DMS153 (cell line): ENCODE measurements at regions not wholly inside any gene's neighbourhood (a gene's known extent, or its start where the extent isn't known, plus 50 kb on each side); places are given as distances from the start of the nearest gene placed in this dataset.
A peak's percentile ranks its signal among the peaks of the same experiment; 100 is the strongest.

Source experiments
- DNase-seq: peaks from one replicate; lab custom pipeline; 2025; lab: John Stamatoyannopoulos, UW

DNA sequence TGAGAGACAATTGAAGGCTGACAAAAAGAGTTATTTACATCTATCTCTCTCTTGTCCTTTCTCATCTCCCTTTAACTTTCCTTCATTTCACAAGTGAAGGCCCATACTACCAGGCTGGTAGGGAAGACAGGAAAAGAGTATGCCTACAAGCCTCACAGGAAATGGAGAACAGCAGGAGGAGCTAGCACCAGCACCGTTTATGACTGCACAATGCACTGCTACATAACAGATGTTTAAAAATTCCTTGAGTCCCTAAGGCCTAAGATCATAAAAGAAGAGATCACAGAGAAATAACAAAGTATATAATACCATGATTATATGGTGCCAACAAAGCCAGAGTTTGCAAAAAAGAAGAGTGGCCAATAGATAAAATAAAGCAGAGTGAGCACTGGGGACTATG is 194.8 kb downstream of the UNC5CL start:
- DNase-seq = no peak

DNA sequence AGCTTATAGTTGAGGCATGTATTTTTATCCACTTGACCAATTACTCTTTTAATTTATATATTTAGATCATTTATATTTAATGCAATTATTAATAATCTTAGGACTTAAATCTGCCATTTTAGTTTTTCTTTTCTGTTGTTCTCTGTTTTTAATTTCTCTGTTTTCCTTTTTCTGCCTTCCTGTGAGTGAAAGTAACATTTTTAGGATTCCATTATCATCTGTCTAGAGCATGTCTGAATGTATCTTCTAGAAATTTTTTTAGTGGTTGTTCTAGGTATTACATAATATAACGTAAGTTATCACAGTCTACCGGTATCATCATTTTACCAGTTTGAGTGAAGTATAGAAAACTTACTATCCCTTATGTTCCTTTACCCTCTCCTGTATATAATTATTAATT is 197.3 kb downstream of the UNC5CL start:
- no peak for DNase-seq

DNA sequence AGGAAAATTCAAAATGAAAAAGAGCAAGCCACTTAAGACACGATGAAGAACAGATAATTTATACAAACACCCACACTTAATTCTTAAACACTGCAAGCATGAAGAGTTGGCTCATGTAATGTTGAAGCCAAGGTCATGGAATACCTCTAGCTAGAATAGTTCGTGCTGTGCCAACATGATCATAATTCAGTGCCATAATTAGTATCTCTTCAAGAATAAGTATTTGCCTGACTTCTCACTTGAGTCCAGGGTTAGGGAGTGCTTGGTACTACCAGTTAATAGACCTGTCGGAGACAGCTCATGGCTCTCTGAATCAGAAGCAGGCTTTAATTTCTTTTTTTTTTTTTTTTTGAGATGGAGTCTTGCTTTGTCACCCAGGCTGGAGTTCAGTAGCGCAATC is 206.3 kb downstream of the UNC5CL start:
- DNase-seq = no peak

DNA sequence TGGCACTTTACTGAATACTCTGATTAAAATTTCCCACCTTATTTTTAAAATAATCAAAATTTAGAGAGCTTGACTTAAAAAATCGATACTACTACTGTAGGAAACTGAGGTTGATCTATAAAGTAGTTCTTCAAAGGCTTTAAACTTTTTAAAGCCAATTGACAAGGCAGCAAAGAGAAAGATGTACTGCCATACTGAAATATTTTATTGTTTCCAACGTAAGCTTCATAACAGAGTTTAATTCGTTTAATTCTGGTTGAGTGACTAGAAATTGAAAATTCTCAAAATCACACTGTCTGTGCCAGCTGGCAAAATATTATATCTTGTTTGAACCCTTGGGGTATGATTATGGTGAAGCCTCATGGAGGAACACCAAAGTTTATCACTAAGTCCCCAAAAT is 207.6 kb downstream of the UNC5CL start:
- DNase-seq = no peak

DNA sequence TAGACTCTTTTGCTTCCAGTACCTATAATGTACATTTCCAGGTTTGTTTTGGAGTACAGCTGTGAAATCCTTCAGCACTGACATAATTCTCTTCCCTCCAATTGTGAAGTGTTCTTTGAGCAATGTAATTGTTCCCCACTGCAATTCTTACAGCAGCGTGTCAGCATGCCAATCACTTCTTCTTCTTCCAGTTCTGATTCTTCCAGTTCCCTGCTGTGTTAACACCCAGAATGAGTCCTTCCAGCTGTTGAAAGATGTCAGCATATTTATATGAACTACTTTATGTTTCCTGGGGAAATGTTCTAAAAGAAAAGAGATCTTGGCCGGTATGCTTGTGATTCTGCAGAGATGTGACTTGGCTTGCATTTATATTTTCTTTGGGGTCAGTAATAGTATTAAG is 213.9 kb downstream of the UNC5CL start:
- DNase-seq = no peak

DNA sequence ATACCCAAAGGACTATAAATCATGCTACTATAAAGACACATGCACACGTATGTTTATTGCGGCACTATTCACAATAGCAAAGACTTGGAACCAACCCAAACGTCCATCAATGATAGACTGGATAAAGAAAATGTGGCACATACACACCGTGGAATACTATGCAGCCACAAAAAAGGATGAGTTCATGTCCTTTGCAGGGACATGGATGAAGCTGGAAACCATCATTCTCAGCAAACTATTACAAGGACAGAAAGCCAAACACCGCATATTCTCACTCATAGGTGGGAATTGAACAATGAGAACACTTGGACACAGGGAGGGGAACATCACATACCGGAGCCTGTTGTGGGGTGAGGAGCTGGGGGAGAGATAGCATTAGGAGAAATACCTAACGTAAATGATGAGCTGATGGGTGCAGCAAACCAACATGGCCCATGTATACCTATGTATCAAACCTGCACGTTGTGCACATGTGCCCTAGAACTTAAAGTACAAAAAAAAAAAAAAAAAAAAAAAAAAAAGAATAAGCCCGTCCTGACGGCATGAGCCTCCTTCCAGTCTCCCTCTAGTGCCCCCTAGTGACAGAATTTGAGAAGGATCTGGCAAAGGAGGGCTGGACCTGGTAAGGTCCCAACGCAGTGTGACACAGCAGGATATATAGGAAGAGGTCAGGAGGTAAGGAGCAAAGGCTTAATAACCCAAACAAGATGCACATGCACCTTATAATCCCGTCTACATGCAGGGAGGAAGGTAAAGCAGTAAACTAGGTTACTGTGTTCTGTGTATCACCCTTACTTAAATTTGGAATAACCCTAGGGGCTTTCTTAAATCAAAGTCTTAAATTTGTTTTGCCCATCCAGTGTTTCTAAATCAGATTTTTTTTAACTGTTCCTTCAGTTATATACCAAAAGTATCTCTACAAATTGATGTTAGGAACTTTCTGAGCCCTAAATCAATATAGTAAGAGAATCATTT is 214.8 kb downstream of the UNC5CL start:
- DNase-seq = peak; percentile 61

DNA sequence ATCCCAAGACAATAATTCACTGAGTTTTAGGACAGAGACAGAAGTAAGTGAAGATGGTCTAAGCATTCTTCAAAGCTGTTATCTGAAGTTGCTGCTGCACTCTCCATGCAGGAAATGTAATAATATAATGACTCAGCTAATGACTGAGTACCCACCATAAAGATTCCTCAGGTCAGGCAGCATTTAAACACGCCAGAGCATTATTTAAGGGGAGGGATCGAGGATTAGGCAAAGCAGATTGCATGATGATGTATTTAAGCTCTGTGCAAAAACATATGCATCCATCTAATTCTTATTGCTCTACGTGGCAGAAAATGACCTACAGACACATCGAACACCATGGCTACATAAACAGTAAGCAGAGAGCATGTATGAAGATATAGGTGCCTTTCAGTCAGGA is 216.4 kb downstream of the UNC5CL start:
- DNase-seq = no peak

DNA sequence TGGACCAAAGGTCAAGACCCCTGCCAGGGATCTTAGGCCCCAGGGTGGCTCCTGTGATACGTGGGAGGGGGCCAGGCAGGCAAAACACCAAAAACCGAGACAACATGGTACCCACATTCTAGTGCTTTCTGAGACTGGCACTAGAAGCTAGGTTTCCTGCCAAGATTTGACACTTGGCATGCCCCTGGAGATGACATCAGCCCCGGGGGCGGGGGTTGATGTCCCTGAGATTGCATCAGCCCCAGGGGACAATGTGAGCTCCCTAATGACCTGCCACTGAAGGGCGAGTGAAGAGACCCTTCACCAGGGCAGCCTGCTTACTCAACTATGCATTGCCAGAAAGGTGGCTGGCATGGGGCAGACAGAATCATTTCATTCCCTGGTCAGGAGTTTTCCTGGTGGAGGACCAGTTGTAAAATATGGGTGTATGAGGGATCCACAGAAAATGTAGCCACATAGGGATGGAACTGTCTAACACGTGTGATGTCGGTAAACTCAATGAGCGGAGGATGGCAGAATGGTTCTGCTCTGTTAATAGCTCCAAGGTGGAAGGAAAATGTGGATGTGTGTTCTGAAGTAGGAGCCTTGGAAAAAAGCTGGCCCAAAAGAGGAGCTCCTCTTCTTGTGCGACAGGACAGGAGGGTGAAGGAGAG is 219.7 kb downstream of the UNC5CL start:
- no peak for DNase-seq

DNA sequence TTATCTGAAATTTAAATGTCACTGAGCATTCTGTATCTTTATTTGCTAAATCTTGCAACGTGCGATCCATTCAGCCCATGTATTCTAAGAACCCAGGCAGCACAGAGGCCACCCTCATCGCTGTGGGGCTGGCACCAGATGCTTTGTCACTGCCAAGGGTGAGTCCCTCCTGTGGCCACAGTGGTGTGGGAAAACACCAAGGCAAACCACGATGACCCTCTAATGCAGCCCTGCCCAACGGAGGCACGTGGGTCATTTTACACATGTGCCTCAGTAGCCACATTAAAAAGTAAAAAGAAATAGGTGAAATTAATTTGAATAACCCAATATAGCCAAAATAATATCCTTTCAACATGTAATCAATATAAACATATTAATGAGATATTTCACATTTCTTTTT is 221.7 kb downstream of the UNC5CL start:
- DNase-seq = no peak

DNA sequence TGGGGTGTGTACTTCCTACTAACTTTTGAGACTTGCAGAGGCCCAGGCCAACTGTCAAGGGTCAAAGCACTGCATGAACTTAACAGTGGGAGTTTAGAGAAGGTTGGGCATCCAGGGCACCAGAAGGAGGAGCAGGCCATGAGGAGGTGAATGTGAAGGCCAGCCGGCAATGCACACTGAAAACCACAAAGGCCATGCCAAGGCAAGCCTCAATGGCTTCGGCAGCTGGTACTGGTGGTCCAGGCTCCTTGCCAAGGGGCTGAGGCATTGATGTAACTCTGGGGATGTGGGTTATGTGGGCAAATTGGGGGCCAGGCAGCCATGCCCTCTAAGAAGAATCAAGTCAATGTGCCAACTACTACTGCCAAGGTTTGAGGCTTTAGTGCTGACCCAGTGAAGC is 222.4 kb downstream of the UNC5CL start:
- DNase-seq = no peak

DNA sequence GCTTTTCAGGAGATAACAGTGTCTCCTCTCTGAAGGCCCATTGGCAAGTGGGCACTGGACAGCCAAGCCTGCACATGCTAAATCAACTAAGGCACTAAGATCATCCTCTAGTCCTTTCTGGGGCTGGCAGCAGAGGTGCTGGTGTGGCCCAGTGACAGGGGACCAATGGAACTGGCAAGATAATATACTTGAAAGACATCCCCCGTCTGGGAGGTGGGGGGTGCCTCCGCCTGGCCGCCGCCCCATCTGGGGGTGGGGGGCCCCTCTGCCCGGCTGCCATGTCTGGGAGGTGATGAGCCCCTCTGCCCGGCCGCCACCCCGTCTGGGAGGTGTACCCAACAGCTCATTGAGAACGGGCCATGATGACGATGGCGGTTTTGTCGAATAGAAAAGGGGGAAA is 223.3 kb downstream of the UNC5CL start:
- no peak for DNase-seq

DNA sequence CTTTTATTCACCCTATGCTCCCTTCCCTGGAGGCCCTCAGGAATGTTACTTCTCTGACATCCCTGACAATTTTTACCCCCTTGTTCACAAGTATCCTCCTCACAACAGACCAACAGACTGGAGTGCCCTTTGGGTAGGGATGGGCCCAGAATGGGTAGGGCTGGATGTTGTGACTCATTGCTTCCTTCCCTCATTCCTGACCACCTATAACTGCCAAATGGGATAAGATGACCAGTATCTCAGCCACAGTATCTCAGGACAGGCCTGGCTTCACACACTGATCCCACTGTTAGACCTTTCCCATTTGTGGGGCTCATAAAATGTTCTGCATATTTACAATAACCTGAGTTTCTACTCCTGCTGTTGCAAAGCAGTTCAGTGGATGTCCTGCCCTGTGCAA is 223.0 kb upstream of the LRFN2 start:
- no peak for DNase-seq

DNA sequence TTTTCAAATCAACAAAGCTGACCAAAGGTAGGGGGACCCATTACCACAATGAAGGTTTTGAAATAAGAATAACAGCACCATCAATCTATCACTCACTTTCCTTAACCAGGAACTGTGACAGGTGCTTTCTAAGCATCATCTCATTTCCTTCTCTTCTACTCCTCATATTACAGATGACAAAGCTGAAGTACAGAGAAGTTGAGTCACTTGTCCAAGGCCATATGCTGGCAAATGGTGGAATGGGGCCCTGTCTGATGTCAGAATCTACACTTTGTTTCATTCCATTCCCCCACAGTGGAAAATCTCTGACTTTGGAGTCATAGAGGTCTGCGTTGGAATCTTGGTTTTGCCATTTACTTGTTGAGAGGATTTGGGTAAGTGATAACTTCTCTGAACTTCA is 222.5 kb upstream of the LRFN2 start:
- DNase-seq = no peak

DNA sequence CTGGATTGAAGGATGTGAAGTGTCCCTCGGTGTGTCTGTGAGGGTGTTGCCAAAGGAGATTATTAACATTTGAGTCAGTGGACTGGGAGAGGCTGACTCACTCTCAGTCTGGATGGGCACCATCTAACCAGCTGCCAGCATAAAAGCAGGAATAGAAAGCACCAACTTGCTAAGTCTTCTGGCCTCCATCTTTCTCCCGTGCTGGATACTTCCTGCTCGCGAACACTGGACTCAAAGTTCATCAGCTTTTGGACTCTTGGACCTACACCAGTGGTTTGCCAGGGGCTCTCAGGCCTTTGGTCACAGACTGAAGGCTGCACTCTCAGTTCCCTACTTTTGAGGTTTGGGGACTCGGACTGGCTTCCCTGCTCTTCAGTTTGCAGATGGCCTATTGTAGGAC is 220.3 kb upstream of the LRFN2 start:
- no peak for DNase-seq

DNA sequence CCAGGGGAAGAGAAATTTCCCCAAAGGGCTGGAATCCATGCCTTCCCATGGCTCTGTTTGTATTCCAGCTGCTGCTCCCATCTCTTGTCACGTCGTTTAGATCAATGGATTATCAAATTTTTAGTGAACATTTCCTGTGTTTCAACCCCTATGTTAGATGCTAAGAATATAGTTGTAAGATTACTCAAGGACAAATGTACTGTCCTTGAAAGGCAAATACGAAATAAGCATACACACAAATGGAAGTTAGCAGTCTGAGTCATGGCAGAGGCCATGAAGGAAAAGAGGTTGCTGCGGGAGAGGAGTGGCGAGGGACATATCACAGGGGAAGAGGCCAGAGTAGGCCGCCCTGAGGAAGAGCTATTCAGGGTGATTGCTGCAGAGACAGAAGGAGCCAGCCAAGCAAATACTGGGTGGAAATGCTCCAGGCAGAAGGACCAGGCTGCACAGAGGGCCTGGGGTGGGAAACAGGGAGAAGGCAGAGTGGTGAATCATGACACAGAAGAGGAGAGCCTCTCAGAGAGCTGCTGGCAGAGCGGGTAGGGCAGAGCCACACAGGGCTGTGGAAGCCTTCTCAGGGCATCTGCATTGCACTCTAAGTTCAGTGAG is 219.2 kb upstream of the LRFN2 start:
- no peak for DNase-seq

DNA sequence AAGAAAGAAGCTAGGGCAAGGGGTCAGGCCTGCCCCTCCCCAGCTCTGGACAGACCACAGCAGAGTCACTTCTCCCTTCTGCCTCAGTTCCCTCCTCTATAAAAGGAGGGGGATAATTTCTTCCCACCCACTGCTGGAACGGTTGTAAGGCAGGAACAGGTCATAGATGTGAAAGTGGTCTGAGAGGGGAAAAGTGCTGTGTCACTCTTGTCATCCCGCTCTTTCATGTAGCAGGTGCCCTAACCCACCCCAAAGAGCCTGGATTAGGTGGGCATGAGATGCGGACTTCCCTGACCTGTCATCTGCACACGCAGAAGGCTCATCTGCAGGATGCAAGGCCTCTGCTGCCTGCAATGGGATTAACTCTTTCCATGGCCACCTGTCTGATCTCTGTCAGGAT is 218.2 kb upstream of the LRFN2 start:
- DNase-seq = no peak

DNA sequence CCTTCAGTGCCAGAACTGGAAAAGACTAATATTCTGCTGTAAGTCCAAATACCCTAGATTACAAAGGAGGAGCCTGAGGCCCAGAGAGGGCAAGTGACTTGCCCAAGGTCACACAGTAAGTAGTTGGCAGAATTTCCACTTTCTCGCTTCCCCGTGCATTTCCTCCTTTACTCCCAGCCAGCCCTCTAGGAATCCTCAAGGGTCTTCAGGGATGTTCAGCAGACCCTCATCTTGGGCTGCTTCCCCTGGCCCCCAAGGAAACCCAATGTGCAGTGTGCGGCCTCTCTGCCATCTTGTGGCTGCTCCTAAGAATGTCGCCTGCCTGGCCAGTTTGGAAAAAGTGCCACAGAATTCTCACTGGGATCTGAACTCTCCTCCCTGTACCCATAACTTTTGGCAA is 217.7 kb upstream of the LRFN2 start:
- no peak for DNase-seq

DNA sequence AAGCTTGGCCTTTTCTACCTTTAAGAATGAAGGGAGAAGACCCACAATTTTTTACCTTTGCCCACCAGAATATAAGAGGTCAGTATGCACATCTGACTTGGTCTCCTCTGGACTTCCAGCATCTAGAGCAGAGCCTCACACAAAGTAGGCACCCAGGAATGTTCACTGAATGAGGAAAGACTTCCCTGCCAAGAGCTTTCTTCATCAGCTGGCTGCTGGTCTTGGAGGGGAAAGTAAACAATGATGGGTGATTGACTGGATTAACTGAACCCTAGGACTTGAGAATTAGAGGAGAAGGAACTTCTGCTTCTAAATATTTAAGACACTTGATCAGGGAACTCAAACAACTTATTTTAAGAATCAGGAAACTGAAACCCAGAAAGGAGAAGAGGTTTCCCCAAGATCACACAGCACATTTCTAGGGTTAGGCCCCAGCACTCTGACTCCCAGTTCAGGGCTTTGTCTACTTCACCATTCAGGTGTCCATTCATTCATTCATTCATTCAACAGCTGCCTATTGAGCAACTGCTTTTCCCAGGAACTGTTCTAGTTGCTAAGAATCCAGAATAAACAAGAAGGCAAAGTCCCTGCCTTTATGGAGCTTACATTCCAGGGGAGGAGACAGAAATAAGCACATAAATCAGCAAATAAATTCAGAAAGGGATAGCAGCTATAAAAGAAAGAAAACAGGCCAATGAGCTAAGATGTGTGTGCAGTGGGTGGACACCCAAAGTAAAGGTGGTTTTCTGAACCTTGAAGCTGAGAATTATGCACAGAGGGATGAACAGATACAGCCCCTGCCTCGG is 216.9 kb upstream of the LRFN2 start:
- no peak for DNase-seq

DNA sequence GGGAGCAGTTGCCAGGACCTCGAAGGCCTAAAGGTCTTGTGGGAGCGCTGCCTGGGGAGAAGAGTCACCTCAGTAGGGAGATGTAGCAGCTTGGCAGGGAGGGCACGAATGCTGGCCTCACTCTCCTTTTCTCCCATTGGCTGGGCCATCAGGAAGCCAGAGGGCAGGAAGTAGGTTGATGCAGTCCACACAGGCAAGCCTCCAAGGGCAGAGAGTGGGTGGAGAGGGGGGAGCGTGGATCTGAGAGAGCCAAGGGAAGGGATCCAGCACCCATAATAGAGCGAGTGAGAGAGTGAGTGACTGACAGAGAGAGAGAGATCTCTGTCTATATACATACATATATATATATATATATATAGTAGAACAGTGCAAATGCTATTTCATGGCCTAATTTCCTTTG is 215.3 kb upstream of the LRFN2 start:
- DNase-seq = no peak

DNA sequence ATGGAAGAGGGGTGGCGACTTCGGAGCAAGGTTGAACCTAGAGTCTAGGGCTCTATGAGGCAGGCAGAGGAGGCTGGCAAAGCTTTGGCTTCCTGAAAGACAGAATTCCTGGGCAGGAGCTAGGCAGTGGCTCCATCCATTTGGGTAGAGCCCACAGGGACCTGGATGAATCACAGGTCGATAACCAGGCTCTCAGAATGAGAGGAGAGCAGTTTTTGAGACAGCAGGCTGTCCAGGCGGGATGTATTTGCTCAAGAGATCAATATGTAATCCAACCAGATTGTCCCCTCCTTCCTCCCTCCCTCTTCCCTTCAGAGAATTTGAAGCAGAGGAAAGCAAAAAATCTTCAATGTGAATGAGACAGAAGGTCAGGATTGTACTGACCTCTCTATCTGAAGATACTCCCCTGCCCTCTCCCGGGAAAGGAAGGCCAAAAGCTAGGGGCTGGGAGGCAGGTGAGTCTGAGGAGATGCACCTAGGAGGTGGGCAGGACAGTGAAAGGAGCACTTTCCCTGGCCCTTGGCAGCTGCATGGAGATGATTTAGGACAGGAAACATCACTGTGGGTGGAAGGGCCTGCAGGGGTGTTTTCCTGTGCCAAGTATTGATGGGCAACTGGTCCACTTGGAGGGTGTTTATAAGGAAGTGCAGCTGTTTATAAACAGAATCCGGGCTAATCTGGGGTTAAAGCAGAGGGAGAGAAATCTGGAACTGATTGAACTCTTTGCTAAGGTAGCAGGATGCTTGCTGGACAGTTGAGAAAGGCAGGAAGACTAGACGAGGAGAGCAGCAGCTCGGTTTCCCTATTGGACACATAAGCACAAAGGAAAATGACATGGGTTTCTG is 212.4 kb upstream of the LRFN2 start:
- no peak for DNase-seq

DNA sequence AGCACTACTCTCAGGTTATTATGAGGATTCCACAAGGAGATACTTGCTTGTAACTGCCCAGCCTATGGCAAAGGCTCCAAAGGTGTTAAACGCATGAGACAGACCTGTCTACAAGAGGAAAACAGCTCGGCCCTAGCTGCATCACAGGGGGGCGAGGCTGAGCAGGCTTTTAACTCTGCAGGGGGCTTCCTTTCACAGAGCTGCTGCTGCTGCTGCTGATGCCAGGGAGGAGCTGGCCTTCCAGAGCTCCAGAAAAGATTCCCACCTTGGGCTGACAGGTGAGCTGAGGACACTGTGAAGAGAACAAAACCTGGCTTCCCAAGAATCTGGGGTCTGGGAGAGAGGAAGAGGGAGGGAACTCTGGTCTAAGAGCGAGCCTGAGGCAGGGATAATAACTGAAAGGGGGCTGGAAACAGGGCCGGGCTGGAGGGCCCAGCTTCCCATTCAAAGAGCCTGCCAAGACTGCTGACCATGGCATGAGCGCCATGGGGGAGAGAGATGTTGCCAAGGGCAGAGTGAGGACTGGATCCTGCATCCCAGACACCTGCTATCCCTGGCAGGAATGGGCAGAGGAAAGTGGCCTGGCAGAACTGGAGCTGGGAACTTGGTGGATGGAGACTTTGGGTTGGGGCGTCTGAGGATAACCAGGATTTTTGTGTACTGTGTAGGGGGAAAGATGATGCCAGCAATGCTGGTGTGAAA is 211.1 kb upstream of the LRFN2 start:
- DNase-seq = no peak
